H9 (cell line): ENCODE measurements at regions not wholly inside any gene's neighbourhood (a gene's known extent, or its start where the extent isn't known, plus 50 kb on each side); places are given as distances from the start of the nearest gene placed in this dataset.

Experiments
- DNase-seq: peaks from one replicate; pipeline ENCODE4 v3.0.0-alpha.2; 2017
- H2AFZ ChIP-seq: one replicate; pipeline ENCODE4 v1.6.1; 2013; ENCODE audit warnings: mild to moderate bottlenecking, low read length, control low read depth, moderate library complexity
- H2AK5ac ChIP-seq: 2 replicates; pipeline ENCODE4 v1.6.1; 2013; ENCODE audit warnings: low read length, control low read depth, mixed read lengths; ENCODE audit not compliant: insufficient read length
- H2BK120ac ChIP-seq: one replicate; pipeline ENCODE4 v1.6.1; 2013; ENCODE audit warnings: low read depth, mild to moderate bottlenecking, low read length, control low read depth, inconsistent platforms; ENCODE audit not compliant: poor library complexity, severe bottlenecking
- H2BK12ac ChIP-seq: 2 replicates; pipeline ENCODE4 v1.6.1; 2013; ENCODE audit warnings: low read length, control low read depth, mixed read lengths, low read depth; ENCODE audit not compliant: insufficient read length
- H2BK15ac ChIP-seq: 2 replicates; pipeline ENCODE4 v1.6.1; 2013; ENCODE audit warnings: low read depth, low read length, control low read depth
- H2BK20ac ChIP-seq: one replicate; pipeline ENCODE4 v1.6.1; 2013; ENCODE audit warnings: low read depth, mild to moderate bottlenecking, low read length, control low read depth, inconsistent platforms; ENCODE audit not compliant: poor library complexity, severe bottlenecking
- H2BK5ac ChIP-seq: 2 replicates; pipeline ENCODE4 v1.6.1; 2013; ENCODE audit warnings: low read length, control low read depth, mixed read lengths; ENCODE audit not compliant: insufficient read length
- H3K14ac ChIP-seq: 2 replicates; pipeline ENCODE4 v1.6.1; 2013; ENCODE audit warnings: low read length, control low read depth; ENCODE audit not compliant: insufficient read depth
- H3K18ac ChIP-seq: 2 replicates; pipeline ENCODE4 v1.6.1; 2013; ENCODE audit warnings: low read depth, mild to moderate bottlenecking, mixed read lengths, low read length, control low read depth; ENCODE audit not compliant: insufficient read length
- H3K23ac ChIP-seq: 2 replicates; pipeline ENCODE4 v1.6.1; 2013; ENCODE audit warnings: low read length, control low read depth, mixed read lengths, low read depth; ENCODE audit not compliant: insufficient read length
- H3K23me2 ChIP-seq: 2 replicates; pipeline ENCODE4 v1.6.1; 2013; ENCODE audit warnings: low read depth, mild to moderate bottlenecking, mixed read lengths, low read length, control low read depth; ENCODE audit not compliant: insufficient read length, poor library complexity, severe bottlenecking
- H3K27ac ChIP-seq: 2 replicates; pipeline ENCODE4 v1.5.1; 2013; ENCODE audit warnings: low read length, control low read depth, mixed read lengths, low read depth; ENCODE audit not compliant: insufficient read length
- H3K27me3 ChIP-seq: 2 replicates; pipeline ENCODE4 v1.6.1; 2013; ENCODE audit warnings: low read length, control low read depth, inconsistent platforms; ENCODE audit not compliant: insufficient read depth
- H3K4ac ChIP-seq: 2 replicates; pipeline ENCODE4 v1.6.1; 2013; ENCODE audit warnings: low read depth, mild to moderate bottlenecking, control low read depth, inconsistent platforms, low read length, moderate library complexity
- H3K4me1 ChIP-seq: 2 replicates; pipeline ENCODE4 v1.6.1; 2013; ENCODE audit warnings: low read length, control low read depth, inconsistent platforms; ENCODE audit not compliant: insufficient read depth
- H3K4me2 ChIP-seq: 2 replicates; pipeline ENCODE4 v1.6.1; 2013; ENCODE audit warnings: low read length, control low read depth, mixed read lengths; ENCODE audit not compliant: insufficient read length, insufficient read depth
- H3K56ac ChIP-seq: 2 replicates; pipeline ENCODE4 v1.6.1; 2013; ENCODE audit warnings: low read depth, mild to moderate bottlenecking, mixed read lengths, low read length, control low read depth; ENCODE audit not compliant: insufficient read length
- H3K79me1 ChIP-seq: 2 replicates; pipeline ENCODE4 v1.6.1; 2013; ENCODE audit warnings: low read depth, mild to moderate bottlenecking, moderate library complexity, low read length, control low read depth, inconsistent platforms; ENCODE audit not compliant: insufficient read depth, poor library complexity, severe bottlenecking
- H3K79me2 ChIP-seq: 2 replicates; pipeline ENCODE4 v1.6.1; 2013; ENCODE audit warnings: low read length, control low read depth, inconsistent platforms; ENCODE audit not compliant: insufficient read depth
- H3K9ac ChIP-seq: 2 replicates; pipeline ENCODE4 v1.6.1; 2013; ENCODE audit warnings: low read length, control low read depth, mixed read lengths; ENCODE audit not compliant: insufficient read length; ENCODE audit errors: extremely low read depth
- H3K9me3 ChIP-seq: one replicate; pipeline ENCODE4 v1.6.1; 2013; ENCODE audit warnings: low read depth, low read length, inconsistent platforms; ENCODE audit not compliant: control insufficient read depth
- H3T11ph ChIP-seq: one replicate; pipeline ENCODE4 v1.6.1; 2013; ENCODE audit warnings: mild to moderate bottlenecking, low read length, control low read depth, inconsistent platforms
- H4K20me1 ChIP-seq: one replicate; pipeline ENCODE4 v1.6.1; 2013; ENCODE audit not compliant: control insufficient read depth, insufficient read length, insufficient read depth
- H4K5ac ChIP-seq: 2 replicates; pipeline ENCODE4 v1.6.1; 2013; ENCODE audit warnings: low read depth, mild to moderate bottlenecking, mixed read lengths, low read length, control low read depth; ENCODE audit not compliant: insufficient read length
- H4K8ac ChIP-seq: replicated peaks from 2 replicates; pipeline ENCODE4 v1.6.1; 2013; ENCODE audit warnings: low read length, control low read depth, mixed read lengths, low read depth; ENCODE audit not compliant: insufficient read length
- H4K91ac ChIP-seq: 2 replicates; pipeline ENCODE4 v1.6.1; 2013; ENCODE audit warnings: low read depth, mild to moderate bottlenecking, moderate library complexity, mixed read lengths, low read length, control low read depth; ENCODE audit not compliant: insufficient read length
- H3K27ac Mint-ChIP-seq, 3 experiments: 2 replicates in 2 of 3; 3 replicates in 1 of 3; pipeline ENCODE4 v1.8.0; 2020 to 2021; ENCODE audit warnings: mixed read lengths in 3 of 3, mild to moderate bottlenecking in 1 of 3, moderate library complexity in 1 of 3
- H3K27me3 Mint-ChIP-seq: 2 replicates; pipeline ENCODE4 v1.8.0; 2021; ENCODE audit warnings: low read depth, mild to moderate bottlenecking, moderate library complexity, mixed read lengths
- H3K36me3 Mint-ChIP-seq, 3 experiments: 2 replicates in 2 of 3; 3 replicates in 1 of 3; pipeline ENCODE4 v1.8.0; 2020 to 2021; ENCODE audit warnings: low read depth in 3 of 3, mixed read lengths in 3 of 3; ENCODE audit not compliant: insufficient read depth in 1 of 3
- H3K4me1 Mint-ChIP-seq, 2 experiments: 2 replicates each; pipeline ENCODE4 v1.8.0; 2020; ENCODE audit warnings: mixed read lengths in 2 of 2
- H3K4me3 Mint-ChIP-seq, 2 experiments: 2 replicates in 1 of 2; 3 replicates in 1 of 2; pipeline ENCODE4 v1.8.0; 2020 to 2021; ENCODE audit warnings: mild to moderate bottlenecking in 2 of 2, mixed read lengths in 2 of 2, moderate library complexity in 1 of 2
- H3K9me3 Mint-ChIP-seq, 2 experiments: 2 replicates in 1 of 2; 3 replicates in 1 of 2; pipeline ENCODE4 v1.8.0; 2020; ENCODE audit warnings: mild to moderate bottlenecking in 2 of 2, mixed read lengths in 2 of 2, moderate library complexity in 1 of 2
- WGBS: extraction: QIAGEN DNeasy Blood & Tissue Kit; methylation state at CpG from one replicate; pipeline ENCODE4 v1.1.7; 2013; ENCODE audit warnings: missing lambda C conversion rate, low lambda C conversion rate, mixed read lengths; ENCODE audit not compliant: insufficient read length; ENCODE audit errors: extremely low coverage; 5-methylcytosine and 5-hydroxymethylcytosine counted together
- TF ChIP-seq, protein P1 (sequence below): fragments of 200-600 bp; sonication (generic); conservative IDR thresholded peaks from 3 replicates; pipeline ENCODE4 v1.8.0; 2021; ENCODE audit warnings: antibody characterized with exemption, mild to moderate bottlenecking

DNA sequence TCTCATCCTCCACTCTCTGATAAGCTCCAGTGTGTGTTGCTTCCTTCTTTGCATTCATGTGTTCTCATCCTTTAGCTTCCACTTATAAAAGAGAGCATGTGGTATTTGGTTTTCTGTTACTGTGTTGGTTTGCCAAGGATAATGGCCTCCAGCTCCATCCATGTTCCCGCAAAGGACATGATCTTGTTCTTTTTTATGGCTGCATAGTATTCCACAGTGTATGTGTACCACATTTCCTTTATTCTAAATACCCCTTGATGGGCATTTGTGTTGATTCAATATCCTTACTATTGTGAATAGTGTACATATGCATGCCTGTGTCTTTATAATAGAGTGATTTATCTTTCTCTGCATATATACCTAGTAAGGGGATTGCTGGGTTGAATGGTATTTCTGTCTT is 155.1 kb downstream of the DCK start:
- Histone ChIP-seq H2BK120ac (no peak overlapping the region), H3K4ac (no peak overlapping the region), H4K5ac (no peak overlapping the region), H3K23ac (no peak overlapping the region), H2AK5ac (no peak overlapping the region), H3K23me2 (no peaks in the 10 kb centered on the region), H2BK15ac (no peak overlapping the region), H4K20me1 (no peaks in the 10 kb centered on the region), H2BK12ac (no peak overlapping the region), H3K27ac (no peak overlapping the region), H3K27me3 (no peaks in the 10 kb centered on the region), H3K4me2 (no peak overlapping the region), H2AFZ (no peak overlapping the region), H3K79me2 (no peaks in the 10 kb centered on the region), H4K8ac (no peak overlapping the region), H3K18ac (no peak overlapping the region), H2BK20ac (no peak overlapping the region), H3K9ac (no peak overlapping the region), H3K14ac (no peak overlapping the region), H3K79me1 (no peaks in the 10 kb centered on the region), H2BK5ac (no peak overlapping the region), H3T11ph (no peak overlapping the region), H3K9me3 (no peaks in the 10 kb centered on the region), H3K4me1 (no peaks in the 10 kb centered on the region), H3K56ac (no peak overlapping the region), H4K91ac (no peak overlapping the region)
- no CpG with 5 or more reads among the region's 1 CpG for WGBS
- DNase-seq: no peak
- Mint-ChIP-seq H3K27ac (no peak overlapping the region), H3K4me1 (no peaks in the 10 kb centered on the region), H3K9me3 (peaks cover 0 to 2% of the 10 kb centered on the region in 2 experiments; a peak in 2 of 5 replicates), H3K4me3 (no peak overlapping the region), H3K27me3 (no peaks in the 10 kb centered on the region), H3K36me3 (no peaks in the 10 kb centered on the region)
- TF ChIP-seq, protein P1, sequence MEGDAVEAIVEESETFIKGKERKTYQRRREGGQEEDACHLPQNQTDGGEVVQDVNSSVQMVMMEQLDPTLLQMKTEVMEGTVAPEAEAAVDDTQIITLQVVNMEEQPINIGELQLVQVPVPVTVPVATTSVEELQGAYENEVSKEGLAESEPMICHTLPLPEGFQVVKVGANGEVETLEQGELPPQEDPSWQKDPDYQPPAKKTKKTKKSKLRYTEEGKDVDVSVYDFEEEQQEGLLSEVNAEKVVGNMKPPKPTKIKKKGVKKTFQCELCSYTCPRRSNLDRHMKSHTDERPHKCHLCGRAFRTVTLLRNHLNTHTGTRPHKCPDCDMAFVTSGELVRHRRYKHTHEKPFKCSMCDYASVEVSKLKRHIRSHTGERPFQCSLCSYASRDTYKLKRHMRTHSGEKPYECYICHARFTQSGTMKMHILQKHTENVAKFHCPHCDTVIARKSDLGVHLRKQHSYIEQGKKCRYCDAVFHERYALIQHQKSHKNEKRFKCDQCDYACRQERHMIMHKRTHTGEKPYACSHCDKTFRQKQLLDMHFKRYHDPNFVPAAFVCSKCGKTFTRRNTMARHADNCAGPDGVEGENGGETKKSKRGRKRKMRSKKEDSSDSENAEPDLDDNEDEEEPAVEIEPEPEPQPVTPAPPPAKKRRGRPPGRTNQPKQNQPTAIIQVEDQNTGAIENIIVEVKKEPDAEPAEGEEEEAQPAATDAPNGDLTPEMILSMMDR: no peak
